Mucosa of gallbladder (tissue), 1 donor: ENCODE measurements at regions not wholly inside any gene's neighbourhood (a gene's known extent, or its start where the extent isn't known, plus 50 kb on each side); places are given as distances from the start of the nearest gene placed in this dataset.
A peak's percentile ranks its signal among the peaks of the same experiment; 100 is the strongest.

Experiments used
- DNase-seq: peaks from one replicate; pipeline ENCODE4 v3.0.0-alpha.2; 2020; ENCODE audit warnings: low spot score
- donor health status: DM: no; HTN: no; CAD: no.

DNA sequence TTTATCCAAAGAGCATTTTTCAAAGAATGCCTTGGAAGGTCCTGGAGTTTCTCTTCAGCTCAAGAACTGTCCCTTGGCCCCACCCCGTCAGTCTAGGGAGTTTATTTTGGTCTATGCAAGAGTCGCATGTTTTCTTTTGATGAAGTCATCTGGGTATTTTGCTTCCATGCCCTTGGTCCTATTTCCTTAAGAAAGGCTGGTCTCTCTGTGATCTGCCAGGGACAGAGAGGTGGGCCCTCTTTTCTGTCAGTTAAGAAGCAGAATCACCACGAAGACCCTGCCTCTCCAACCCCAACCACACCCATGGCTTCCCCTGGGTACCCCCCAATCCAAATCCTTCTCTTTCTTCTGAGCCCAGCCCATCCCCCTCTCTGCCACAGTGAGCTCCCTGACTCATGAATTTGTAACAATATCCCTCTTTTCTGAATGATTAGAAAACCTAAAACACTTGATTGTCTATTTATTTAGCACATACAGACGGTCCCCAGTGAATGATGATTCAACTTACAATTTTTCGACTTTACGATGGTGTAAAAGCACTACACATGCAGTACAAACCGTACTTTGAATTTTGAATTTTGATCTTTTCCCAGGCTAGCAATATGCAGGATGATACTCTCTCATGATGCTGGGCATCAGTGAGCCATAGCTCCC is 163.5 kb upstream of the ADRA1B start:
- DNase-seq: no peak

DNA sequence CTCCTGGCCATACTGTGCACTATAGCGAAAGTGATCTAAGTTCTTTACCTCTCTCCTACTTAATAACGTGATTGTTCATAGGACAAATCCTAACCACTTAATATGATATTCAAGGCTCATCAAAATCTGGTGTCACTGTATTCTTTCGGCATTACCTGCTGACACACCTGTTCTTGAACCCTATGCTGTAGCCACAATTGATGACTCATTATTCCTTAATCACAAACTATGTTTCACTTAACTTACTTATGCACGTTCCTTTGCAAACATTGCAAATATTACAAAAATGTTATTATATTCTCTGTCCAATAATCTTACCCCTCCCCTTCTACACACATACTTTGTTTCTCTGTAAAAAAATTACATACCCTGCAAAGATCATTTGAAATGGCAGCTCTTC is 158.1 kb upstream of the ADRA1B start:
- no peak for DNase-seq

DNA sequence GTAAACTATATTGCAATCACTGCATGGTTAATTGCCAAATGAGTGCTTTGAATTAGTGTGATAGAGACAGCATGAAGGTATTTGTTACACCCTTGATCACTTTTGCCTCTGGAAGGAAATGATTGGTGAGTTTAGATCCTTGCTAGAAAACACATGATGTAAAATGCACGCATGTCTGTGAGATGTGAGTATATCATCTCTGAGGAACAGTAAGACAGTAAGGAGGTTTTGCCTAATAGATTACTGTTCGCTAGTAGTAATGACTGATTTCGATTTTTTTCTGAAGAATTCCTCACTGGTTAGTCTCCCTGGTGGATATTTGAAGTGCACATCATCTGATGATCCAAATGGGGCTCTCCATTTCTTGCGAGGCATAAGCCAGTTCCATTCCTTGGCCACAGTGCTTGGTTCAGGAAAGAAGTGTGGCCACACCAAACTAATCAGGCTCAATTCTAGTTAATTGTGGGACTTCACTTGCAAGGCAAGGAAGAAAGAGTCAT is 156.4 kb upstream of the ADRA1B start:
- no peak for DNase-seq

DNA sequence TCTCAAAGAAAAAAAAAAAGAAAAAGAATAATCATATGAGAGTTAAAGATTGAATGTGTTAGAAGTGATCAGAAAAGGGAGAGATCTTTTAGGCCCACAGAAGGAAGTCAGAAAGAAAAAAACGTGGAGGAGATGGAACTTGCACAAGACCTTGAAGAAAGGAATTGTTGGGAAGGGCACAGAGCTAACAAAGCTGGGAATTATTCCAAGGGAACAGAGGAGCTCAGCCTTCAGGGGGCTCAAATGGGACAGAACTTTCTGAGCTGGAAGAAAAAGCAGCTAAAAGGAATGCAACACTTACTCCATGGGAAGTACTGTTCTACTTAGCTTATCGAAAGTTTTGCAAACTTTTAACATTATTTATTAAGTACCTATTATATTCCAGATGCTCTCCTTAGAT is 153.4 kb upstream of the ADRA1B start:
- DNase-seq: no peak

DNA sequence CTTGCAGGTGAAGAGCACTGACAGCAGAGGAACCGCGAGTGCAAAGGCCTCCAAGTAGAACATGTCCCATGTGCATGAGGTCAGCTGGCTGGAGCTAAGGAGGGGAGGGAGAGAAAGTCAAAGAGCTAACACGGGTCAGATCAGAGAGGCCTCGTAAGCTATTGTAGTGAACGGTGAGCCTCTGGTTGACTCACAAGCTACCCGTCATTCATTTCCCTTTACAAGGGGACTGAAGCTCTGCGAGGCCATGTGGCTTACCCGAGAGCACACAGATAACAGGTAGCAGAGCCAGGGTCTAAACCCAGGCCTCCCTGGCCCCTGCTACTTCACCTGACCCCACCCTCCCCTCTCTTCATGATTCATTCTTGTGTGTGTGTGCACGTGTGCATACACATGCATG is 152.7 kb upstream of the ADRA1B start:
- DNase-seq: no peak

DNA sequence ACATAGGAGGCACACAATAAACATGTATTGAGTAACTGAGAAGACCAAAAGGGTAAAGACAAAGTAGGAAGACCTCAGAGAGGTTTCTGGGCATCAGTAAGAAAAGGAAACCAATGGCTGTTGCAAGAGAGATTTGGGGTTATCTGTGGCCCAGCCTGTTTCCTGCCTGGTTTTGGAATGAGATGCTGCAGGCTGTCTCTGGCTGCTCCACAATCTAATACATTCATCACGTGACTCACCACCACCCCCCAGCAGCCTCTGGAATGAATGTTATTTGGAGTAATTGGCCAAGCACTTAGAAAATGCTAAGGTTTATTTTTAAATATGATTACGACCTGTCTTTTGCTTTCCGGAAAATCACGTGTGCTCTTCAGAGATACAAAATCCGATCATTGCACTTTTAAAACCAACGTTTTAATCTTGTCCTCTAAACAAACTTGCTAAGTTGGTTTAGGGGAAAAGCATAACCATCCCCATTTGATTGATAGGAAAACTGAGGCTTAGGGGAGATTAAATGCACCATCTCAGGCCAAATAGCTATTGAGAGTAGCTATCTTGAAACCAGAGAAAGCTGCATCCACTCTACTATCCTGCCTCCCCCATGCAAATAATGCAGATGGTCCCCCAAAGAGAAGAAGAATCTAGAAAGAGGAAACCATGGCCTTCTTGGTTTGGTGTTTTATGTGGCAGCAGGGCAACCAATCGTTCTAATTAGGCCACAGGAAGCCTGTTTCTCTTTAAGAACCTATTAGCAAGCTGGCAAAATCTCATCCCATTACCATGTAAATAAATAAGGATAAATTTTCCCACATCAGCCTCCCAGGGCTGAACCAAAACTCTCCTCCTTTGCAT is 151.8 kb upstream of the ADRA1B start:
- DNase-seq: peak; percentile 16

DNA sequence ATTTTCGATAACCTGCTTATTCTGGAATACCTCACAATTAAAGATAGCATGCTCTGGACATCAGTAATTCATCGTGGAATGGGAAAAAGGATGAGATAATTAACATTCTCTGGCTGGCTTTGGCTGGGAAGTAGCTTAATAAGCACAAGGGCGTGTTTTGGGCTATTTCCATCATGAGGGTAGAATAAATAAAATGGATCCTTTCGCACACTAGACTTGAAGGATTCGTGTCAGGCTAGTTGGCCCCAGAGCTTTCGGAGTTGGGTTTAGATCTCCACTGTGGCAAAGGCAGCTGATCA is 151.2 kb upstream of the ADRA1B start:
- no peak for DNase-seq

DNA sequence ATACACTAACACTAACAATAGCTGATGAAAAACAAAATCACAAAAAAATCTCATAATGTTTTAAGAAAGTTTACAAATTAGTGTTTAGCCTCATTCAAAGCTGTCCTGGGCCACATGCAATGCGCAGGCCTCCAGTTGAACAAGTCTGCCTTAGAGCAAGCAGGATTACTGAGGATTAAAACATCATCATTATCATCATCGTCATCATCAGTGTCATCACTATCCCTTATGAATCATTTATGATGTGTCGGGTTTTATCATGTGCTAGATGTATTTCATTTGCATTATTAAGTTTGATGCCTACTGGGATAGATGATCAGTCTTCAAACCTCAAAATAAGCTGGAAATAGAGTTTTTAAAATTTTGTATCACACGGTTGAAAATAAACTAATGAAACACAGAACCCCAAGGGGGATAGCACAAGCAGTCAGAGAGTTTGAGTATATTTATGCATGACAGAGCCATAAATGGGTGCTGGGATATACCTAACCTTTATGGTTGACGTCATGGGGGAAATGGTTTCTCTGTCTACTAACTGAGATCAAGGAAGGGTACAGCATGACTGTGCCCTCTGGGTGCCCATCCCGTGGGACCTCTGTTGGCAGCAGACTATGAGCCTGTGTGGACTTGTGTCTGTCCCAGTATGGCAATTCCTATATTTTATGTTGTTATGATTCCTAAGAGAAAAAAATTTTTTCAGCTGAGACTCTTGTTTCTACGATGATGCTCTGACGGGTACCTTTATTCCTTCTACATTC is 150.3 kb upstream of the ADRA1B start:
- DNase-seq: no peak

DNA sequence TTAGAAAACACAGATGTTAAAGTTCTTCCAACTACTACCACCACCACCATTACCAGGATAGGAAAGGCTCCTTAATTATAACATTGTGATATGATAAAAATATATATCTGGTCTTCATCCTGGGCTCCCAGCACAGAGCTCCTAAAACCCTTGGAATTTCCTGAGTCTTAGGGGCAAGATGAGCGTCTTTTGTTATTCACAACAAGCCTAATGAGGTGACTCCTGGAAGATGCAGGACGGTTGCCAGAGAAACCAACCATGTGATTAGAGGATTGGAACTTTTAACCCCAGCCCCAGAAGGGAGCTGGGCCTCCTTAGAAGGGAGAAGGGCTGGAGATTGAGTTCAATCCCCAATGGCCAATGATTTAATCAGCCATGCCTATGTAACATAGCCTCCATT is 148.0 kb upstream of the ADRA1B start:
- no peak for DNase-seq

DNA sequence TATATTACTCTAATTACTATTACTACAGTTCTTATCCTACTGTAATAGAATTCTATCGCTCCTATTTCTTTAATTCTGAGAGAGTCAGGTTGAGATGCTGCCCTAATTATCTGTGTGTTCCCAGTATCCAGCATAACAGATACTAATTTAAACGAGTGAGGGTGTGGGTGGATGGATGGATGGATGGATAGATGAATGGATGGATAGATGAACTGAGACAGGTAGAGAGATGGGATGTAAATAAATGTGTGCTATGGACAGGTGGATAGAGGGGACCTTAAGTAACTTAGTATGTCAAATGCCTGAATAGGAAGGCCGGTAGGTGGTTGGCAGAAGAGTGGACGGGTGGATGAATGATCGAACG is 143.6 kb upstream of the ADRA1B start:
- DNase-seq: no peak

DNA sequence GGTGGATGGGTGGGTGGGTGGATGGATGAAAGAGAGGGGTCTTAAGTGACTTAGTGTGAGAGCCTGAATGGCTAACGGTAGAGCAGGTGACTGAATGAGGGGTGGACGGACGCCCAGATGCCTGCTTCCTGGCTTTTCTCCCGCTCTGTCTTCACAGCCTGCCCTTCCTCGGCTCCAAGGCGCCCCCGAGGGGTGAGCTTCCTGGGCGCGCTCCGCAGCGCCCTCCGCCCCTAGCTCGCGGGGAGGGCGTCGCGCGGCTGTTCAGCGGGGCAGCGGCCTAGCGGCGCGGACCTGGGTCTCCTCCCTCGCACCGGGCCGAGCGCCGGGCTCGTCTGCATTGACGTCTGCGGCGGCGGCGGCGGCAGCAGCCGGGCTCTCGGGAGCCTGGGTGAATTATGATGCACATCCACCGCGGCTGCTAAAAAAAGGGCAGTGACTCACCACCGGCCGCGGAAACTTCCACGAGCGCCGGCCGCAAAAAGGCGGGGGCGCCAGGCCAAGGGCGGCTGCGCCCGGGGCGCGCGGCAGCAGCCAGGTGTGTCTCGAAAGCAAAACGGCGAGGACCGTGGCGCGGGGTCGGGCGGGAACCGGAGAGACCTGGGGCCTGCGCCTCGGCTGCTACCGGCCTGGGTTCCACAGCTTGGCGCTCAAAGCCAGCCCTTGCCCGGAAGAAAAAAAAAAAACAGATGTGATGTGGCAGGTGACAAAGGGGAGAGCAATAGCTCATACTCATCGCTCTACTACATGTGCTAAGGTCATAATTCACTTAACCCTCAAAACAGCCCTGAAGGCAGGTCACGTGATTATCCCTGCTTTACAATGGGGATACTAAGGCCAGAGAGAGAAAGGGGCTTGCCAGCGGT is 143.0 kb upstream of the ADRA1B start:
- DNase-seq: peak; percentile 64

DNA sequence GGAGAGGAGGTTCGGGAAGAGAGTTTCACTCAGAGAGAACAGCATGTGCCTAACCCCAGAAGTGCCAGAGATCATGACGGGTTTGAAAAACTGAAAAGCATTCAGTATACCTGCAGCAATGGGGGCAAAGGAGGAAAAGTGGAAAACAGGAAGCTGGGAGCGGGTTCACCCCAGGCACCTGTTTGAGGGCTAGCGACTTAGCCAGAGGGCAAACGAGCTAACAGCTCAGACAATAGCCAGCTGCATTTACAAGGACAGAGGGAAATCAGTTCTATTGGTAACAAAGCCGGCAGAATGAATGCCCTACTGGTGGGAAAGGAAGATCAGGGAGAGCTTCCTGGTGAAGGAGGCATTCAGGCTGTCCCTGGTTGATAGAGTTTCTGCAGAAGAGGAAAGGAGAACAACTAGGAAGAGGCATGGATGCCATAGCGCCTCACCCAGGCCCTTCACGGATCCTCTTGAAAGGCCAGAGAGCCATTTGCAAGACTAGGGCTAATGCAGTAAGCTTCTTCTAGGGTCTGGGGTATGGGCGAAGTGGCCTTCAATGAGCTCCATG is 141.7 kb upstream of the ADRA1B start:
- DNase-seq: no peak

DNA sequence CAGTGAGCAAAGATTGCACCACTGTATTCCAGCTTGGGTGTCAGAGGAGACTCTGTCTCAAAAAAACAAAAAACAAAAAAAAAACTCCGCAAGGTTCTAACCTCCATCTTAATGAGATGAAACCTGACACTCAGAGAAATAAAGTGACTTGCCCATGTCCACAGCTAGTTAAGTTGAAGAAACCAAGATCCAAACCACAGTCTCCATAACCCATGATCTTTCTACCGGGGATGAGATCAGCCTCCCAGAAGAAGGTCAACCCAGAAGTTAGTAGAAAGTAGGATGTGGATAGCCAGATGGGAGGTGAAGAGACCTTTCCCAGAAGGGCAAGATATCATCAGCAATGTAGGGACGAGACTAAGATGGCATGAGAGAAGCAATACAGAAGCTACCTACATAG is 140.4 kb upstream of the ADRA1B start:
- DNase-seq: no peak

DNA sequence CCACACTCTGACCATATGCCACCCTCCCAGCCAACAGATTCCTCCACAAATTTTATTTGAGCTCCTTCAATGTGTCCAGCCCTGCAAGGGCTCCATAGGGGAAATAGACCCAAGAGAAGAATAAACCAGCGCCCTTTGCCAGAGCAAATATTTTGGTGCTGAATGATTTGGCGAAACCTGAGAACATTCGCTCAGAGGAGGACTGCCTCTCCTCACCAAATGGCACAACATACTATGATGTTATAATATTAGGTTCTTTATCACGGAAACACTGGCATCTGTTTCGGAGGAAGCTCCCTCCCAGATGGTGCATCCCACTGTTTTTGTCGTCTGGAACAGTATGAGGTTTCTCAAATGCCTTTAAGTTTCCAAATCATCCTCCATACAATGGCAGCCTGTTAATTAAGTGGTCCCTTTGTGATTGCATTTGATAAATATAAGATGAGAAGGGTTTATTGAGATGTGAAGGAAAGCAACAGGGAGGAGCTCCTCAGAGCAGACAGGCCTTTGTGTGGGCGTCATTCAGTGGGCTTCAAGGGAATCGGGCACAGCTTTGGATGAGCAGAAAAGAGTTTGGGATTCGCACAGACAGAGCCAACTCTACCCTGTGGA is 139.1 kb upstream of the ADRA1B start:
- DNase-seq: no peak

DNA sequence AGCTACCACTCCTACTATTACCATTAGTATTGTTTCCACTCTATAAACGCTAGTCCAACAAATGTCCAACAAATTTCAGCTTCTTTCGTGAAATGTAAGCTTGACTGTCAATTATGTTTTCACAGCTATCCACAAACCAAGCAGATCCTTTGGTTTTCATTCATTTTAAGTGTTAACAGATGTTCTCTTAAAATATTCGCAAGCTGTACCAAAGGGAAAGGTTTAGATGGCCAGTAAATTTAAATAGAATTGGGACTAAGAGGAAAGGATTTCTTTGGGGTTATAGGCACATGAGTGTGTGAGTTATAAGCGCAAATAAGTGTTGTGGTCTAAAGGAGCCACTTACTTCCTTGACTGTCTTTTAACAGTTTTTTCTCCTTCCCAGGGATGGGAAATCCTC is 136.8 kb upstream of the ADRA1B start:
- DNase-seq: no peak

DNA sequence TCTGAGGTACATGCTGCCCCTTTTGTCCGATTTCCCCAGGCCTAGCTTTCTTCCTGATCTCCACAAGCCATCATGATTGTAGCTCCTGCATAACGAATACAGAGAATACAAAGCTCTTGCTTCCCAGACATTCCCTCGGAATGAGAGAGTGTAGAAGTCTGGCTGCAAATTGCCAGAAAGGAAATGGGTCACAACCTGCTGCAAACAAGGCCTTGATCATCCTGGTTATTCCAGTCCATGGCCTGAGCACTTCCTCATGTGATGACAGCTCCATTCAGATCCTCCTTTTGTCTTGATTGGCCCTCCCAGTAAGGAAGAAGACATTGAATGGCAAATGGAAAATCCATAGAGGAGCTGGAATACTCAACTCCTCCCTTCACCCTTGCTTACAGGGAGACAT is 136.0 kb upstream of the ADRA1B start:
- no peak for DNase-seq

DNA sequence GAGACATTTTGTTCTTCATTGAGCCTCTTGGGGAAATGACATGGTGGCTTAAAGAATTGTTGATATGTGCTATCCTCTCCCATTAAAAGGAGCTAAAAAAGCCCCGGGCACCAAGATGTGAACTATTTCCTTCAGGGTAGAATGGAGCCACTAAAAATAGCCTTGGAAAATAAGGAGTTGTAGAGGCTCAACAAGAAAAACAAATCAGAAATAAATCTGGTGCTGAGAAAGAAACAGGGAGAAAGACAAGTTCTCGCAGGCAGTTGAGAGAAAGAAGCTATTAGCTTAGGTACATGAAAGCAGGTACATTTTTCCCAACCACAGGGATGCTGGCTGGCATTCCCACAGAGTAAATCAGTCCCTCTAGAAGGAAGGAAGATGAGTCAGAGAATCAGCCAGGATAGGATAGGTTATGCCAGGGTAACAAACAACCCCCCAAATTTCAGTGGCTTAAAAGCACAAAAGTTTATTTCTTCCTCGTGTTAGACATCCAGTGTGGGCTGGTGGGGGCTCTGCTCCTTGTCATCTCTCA is 134.6 kb upstream of the ADRA1B start:
- no peak for DNase-seq

DNA sequence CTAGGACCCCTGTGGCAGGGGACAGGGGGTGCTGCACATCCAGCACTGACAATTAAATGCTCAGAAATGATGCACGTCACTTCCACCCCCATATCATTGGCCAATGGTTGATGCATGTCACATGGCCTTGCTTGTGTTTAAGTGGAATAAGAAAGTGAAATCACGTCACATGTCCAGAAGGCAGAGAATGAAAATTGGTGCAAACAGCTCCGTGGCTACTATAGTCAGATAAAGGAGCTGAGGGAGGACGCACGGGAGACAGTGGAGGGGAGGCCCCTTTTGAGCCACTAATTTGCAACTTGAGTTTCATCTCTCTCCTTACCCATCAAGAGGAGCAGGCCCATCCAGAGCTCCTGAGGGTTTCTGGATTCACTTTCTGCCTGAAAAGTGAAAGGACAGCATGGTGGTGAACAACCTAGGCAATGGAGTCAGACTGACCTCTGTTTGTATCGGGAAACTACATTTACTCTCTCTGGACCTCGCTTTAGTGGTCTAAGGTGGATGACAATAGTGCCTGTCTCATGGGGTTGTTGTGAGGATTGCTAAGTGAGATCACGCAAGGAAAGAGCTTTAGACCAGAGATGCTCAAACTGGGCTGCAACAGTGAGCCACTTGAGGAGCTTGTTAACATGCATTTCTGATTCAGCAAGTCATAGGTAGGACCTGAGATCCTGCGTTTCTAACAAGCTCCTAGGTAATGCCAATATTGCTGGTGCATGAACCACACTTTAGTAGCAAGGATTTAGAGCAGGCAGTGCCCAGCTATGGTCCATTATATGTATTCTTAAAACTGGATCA is 133.9 kb upstream of the ADRA1B start:
- DNase-seq: no peak

DNA sequence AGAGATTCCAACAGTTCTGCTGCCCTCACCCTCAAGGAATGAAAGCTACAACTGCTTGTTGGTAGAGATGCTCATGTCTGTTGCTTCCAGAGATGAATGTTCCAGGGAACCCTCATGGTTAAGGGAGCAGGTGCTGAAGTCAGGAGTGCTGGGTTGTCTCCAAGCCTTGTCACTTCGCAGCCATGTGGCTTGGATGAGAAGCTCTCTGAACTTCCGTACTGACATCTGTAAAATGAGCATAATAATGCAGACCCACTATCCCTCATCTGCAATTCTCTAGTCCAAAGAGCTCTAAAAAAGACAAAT is 133.3 kb upstream of the ADRA1B start:
- DNase-seq: no peak

DNA sequence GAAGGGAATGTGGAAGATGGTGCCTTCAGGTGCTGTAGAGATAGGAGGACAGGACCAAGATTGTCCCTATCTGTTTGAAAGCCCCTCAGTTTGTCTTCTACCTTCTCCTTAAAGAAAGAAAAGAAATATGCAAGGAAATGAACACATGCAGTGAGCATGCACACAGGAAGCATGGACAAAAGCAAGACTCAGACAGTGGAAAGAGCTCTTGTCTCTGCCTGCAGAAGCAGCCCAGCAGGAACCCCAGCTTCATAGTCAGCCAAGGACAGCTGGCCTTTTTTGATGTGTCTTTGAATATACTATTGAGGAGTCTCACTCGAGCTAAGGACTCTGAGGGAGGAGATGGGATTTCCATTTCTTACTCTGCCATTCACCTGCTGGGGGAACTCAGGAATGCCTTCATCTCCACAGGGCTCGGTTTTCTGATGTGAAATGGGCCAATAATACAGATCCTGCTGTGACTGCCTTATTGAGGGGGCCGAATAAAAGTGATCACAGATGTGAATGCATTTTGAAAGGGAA is 132.5 kb upstream of the ADRA1B start:
- DNase-seq: no peak
